ENCODE measurements at regions not wholly inside any gene's neighbourhood (a gene's known extent, or its start where the extent isn't known, plus 50 kb on each side); places are given as distances from the start of the nearest gene placed in this dataset.

- no peak overlapping the region for H3K4me2 ChIP-seq (ENCODE audit: insufficient read depth, low read length)
- ATAC-seq (ENCODE audit: insufficient read depth, low read depth) = no peak
- H3K36me3 ChIP-seq (ENCODE audit: insufficient read depth, low read length) = no peaks in the 10 kb centered on the region
- no peaks in the 10 kb centered on the region for H3K9me3 ChIP-seq (ENCODE audit: insufficient read depth, low read length, severe bottlenecking)
- H3K4me1 ChIP-seq (ENCODE audit: insufficient read depth, low read length) = no peaks in the 10 kb centered on the region
- H3K4me3 ChIP-seq (ENCODE audit: low read depth in 1 of 2, low read length in 2 of 2) = no peak overlapping the region
- H2AFZ ChIP-seq (ENCODE audit: low read depth, low read length) = no peak overlapping the region
- TF ChIP-seq EZH2 (IDR thresholded peaks at IDR 0.05; ENCODE audit: borderline replicate concordance, low read depth, low read length, severe bottlenecking) (no peak), CTCF (IDR thresholded peaks at IDR 0.05; ENCODE audit: borderline replicate concordance, extremely low read depth, low read length, poor library complexity, severe bottlenecking) (no peak)
- H4K20me1 ChIP-seq (ENCODE audit: insufficient read depth, low read length) = no peaks in the 10 kb centered on the region
- no peak overlapping the region for H3K9ac ChIP-seq (ENCODE audit: low read depth, low read length)
- no peaks in the 10 kb centered on the region for H3K79me2 ChIP-seq (ENCODE audit: insufficient read depth, low read length)
- no peaks in the 10 kb centered on the region for H3K27me3 ChIP-seq (ENCODE audit: insufficient read depth, low read length, poor library complexity)
- no peak for DNase-seq
- no peak overlapping the region for H3K27ac ChIP-seq (ENCODE audit: low read length)
These were observed 700.0 kb downstream of the SLITRK6 start for GRCh38 chr13:85099245-85099644.

- H3K9ac ChIP-seq (ENCODE audit: low read depth, low read length) = no peak overlapping the region
- DNase-seq (no peak), ATAC-seq (ENCODE audit: insufficient read depth, low read depth) (no peak)
- no peaks in the 10 kb centered on the region for H3K4me1 ChIP-seq (ENCODE audit: insufficient read depth, low read length)
- no peak overlapping the region for H3K4me2 ChIP-seq (ENCODE audit: insufficient read depth, low read length)
- H3K27ac ChIP-seq (ENCODE audit: low read length) = no peak overlapping the region
- no peaks in the 10 kb centered on the region for H4K20me1 ChIP-seq (ENCODE audit: insufficient read depth, low read length)
- TF ChIP-seq EZH2 (IDR thresholded peaks at IDR 0.05; ENCODE audit: borderline replicate concordance, low read depth, low read length, severe bottlenecking) (no peak), CTCF (IDR thresholded peaks at IDR 0.05; ENCODE audit: borderline replicate concordance, extremely low read depth, low read length, poor library complexity, severe bottlenecking) (no peak)
- no peak overlapping the region for H3K4me3 ChIP-seq (ENCODE audit: low read depth in 1 of 2, low read length in 2 of 2)
- no peaks in the 10 kb centered on the region for H3K27me3 ChIP-seq (ENCODE audit: insufficient read depth, low read length, poor library complexity)
- H3K79me2 ChIP-seq (ENCODE audit: insufficient read depth, low read length) = no peaks in the 10 kb centered on the region
- no peaks in the 10 kb centered on the region for H3K9me3 ChIP-seq (ENCODE audit: insufficient read depth, low read length, severe bottlenecking)
- no peak overlapping the region for H2AFZ ChIP-seq (ENCODE audit: low read depth, low read length)
- no peaks in the 10 kb centered on the region for H3K36me3 ChIP-seq (ENCODE audit: insufficient read depth, low read length)
These were observed 703.6 kb downstream of the SLITRK6 start for GRCh38 chr13:85095418-85096272.

GRCh38 chr13:85093808-85094207 lies 705.4 kb downstream of the SLITRK6 start:
- no peaks in the 10 kb centered on the region for H3K9me3 ChIP-seq (ENCODE audit: insufficient read depth, low read length, severe bottlenecking)
- no peaks in the 10 kb centered on the region for H3K27me3 ChIP-seq (ENCODE audit: insufficient read depth, low read length, poor library complexity)
- no peaks in the 10 kb centered on the region for H3K4me1 ChIP-seq (ENCODE audit: insufficient read depth, low read length)
- H3K79me2 ChIP-seq (ENCODE audit: insufficient read depth, low read length) = no peaks in the 10 kb centered on the region
- no peak for ATAC-seq (ENCODE audit: insufficient read depth, low read depth)
- H2AFZ ChIP-seq (ENCODE audit: low read depth, low read length) = no peak overlapping the region
- TF ChIP-seq EZH2 (IDR thresholded peaks at IDR 0.05; ENCODE audit: borderline replicate concordance, low read depth, low read length, severe bottlenecking) (no peak), CTCF (IDR thresholded peaks at IDR 0.05; ENCODE audit: borderline replicate concordance, extremely low read depth, low read length, poor library complexity, severe bottlenecking) (no peak)
- no peak overlapping the region for H3K4me3 ChIP-seq (ENCODE audit: low read depth in 1 of 2, low read length in 2 of 2)
- H3K4me2 ChIP-seq (ENCODE audit: insufficient read depth, low read length) = no peak overlapping the region
- H3K27ac ChIP-seq (ENCODE audit: low read length) = no peak overlapping the region
- no peaks in the 10 kb centered on the region for H4K20me1 ChIP-seq (ENCODE audit: insufficient read depth, low read length)
- DNase-seq = no peak
- no peak overlapping the region for H3K9ac ChIP-seq (ENCODE audit: low read depth, low read length)
- H3K36me3 ChIP-seq (ENCODE audit: insufficient read depth, low read length) = no peaks in the 10 kb centered on the region
